Chondrocyte (in vitro differentiated cells): ENCODE measurements at regions not wholly inside any gene's neighbourhood (a gene's known extent, or its start where the extent isn't known, plus 50 kb on each side); places are given as distances from the start of the nearest gene placed in this dataset.

Experiments used
- DNase-seq: peaks from one replicate; pipeline ENCODE4 v3.0.0; 2021; ENCODE audit warnings: mixed read lengths, low spot score
- H3K27ac Mint-ChIP-seq: one replicate; pipeline ENCODE4 v1.8.0; 2021; ENCODE audit warnings: mild to moderate bottlenecking, moderate library complexity, mixed read lengths; ENCODE audit not compliant: unreplicated experiment
- H3K27me3 Mint-ChIP-seq: 2 replicates; pipeline ENCODE4 v1.8.0; 2021; ENCODE audit warnings: low read depth, mixed read lengths
- H3K36me3 Mint-ChIP-seq: 2 replicates; pipeline ENCODE4 v1.8.0; 2021; ENCODE audit warnings: low read depth, mixed read lengths
- H3K4me1 Mint-ChIP-seq: 2 replicates; pipeline ENCODE4 v1.8.0; 2021; ENCODE audit warnings: low read depth, mild to moderate bottlenecking, mixed read lengths
- H3K4me3 Mint-ChIP-seq: one replicate; pipeline ENCODE4 v1.8.0; 2021; ENCODE audit warnings: mild to moderate bottlenecking, moderate library complexity, mixed read lengths; ENCODE audit not compliant: unreplicated experiment
- H3K9me3 Mint-ChIP-seq: 2 replicates; pipeline ENCODE4 v1.8.0; 2021; ENCODE audit warnings: low read depth, mixed read lengths
- TF ChIP-seq, protein P1 (sequence below): fragments of 200-600 bp; sonication (generic); IDR thresholded peaks from 2 replicates; pipeline ENCODE4 v1.5.0; 2021; ENCODE audit warnings: antibody characterized with exemption, mild to moderate bottlenecking, moderate library complexity

DNA sequence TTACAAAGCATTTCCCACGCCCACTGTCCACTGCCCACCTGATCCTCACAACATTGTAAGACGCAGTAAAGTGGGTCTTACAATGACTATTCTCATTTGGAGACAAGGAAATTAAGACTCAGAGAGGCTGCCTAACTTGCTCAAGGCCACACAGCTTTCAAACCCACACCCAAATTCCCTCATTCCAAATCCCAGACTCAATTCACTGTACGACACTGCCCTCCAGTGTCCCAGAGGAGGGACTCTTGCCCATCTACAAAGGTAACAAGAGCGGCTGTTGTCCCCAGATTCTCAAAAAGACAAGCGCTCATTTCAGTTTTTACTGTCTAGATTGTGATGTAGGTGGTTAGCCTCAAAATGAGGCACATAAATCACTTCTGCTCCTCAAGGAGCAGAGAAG is 184.6 kb downstream of the ACTL7B start:
- no peak overlapping the region for H3K27ac Mint-ChIP-seq
- peaks cover 12% of the 10 kb centered on the region for H3K27me3 Mint-ChIP-seq
- no peaks in the 10 kb centered on the region for H3K9me3 Mint-ChIP-seq
- H3K36me3 Mint-ChIP-seq: no peaks in the 10 kb centered on the region
- H3K4me3 Mint-ChIP-seq: no peak overlapping the region
- no peak for DNase-seq
- H3K4me1 Mint-ChIP-seq: peaks cover 11% of the 10 kb centered on the region
- TF ChIP-seq, protein P1, sequence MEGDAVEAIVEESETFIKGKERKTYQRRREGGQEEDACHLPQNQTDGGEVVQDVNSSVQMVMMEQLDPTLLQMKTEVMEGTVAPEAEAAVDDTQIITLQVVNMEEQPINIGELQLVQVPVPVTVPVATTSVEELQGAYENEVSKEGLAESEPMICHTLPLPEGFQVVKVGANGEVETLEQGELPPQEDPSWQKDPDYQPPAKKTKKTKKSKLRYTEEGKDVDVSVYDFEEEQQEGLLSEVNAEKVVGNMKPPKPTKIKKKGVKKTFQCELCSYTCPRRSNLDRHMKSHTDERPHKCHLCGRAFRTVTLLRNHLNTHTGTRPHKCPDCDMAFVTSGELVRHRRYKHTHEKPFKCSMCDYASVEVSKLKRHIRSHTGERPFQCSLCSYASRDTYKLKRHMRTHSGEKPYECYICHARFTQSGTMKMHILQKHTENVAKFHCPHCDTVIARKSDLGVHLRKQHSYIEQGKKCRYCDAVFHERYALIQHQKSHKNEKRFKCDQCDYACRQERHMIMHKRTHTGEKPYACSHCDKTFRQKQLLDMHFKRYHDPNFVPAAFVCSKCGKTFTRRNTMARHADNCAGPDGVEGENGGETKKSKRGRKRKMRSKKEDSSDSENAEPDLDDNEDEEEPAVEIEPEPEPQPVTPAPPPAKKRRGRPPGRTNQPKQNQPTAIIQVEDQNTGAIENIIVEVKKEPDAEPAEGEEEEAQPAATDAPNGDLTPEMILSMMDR: peak; percentile 75

DNA sequence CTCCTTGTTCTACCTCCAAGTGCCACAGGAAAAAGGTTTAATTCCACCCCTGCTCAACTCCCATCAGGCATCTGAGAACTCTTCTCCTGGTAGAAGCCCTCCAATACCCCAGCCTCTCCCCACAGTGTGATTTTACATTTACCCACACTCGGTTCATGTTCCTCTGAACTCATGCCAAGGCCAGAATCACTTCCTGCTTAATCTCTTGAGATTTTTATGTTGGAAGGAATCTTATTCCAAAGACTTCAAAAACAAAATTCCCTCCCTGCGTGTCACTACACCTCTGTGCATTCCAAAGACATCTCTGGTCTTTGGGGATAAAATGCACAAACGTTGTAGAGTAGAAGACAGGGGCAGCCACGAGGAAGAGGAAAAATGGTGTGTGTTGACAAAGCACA is 186.8 kb downstream of the ACTL7B start:
- H3K27me3 Mint-ChIP-seq: peaks cover 9% of the 10 kb centered on the region
- TF ChIP-seq, protein P1: no peak
- no peaks in the 10 kb centered on the region for H3K36me3 Mint-ChIP-seq
- H3K9me3 Mint-ChIP-seq: no peaks in the 10 kb centered on the region
- no peak for DNase-seq
- no peak overlapping the region for H3K27ac Mint-ChIP-seq
- H3K4me3 Mint-ChIP-seq: no peak overlapping the region
- peaks cover 11% of the 10 kb centered on the region for H3K4me1 Mint-ChIP-seq

DNA sequence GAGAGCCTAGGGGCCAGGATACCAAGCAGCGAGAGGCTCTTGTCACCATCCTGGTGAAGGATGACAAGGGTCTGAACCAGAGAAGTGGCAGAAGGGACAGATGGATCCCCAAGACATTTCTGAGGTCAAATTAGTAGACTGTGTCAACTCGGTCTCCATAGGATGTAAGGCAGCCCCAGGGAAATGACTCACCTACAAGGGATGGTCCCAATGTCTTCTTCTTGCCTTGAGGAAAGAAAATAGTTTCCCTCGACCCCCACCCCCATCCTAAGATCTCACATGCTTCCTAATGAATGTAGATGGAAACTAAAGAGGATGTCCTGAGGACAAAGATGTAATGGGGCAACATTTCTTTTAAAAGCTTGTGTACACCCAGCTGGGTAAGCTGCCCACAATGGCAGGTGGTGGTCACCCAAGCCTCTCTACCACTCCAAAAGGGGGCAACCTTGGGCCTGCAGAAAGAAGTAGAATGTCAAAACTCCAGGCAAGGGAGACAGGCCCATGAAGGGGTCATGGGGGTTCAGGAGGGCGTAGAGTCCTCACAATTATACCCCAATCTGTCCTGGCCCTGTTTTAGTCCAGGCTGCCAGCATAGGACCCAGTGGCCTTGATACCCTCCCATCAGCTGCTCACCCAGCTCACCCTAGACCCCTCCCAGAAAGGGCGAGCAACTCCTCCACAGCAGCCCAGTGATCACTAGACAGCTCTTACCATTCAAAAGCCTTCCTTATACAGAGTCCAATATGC is 187.4 kb downstream of the ACTL7B start:
- no peaks in the 10 kb centered on the region for H3K9me3 Mint-ChIP-seq
- H3K36me3 Mint-ChIP-seq: no peaks in the 10 kb centered on the region
- no peak overlapping the region for H3K27ac Mint-ChIP-seq
- DNase-seq: no peak
- H3K4me1 Mint-ChIP-seq: peaks cover 11% of the 10 kb centered on the region
- H3K27me3 Mint-ChIP-seq: peaks cover 11% of the 10 kb centered on the region
- H3K4me3 Mint-ChIP-seq: no peak overlapping the region
- TF ChIP-seq, protein P1: no peak

DNA sequence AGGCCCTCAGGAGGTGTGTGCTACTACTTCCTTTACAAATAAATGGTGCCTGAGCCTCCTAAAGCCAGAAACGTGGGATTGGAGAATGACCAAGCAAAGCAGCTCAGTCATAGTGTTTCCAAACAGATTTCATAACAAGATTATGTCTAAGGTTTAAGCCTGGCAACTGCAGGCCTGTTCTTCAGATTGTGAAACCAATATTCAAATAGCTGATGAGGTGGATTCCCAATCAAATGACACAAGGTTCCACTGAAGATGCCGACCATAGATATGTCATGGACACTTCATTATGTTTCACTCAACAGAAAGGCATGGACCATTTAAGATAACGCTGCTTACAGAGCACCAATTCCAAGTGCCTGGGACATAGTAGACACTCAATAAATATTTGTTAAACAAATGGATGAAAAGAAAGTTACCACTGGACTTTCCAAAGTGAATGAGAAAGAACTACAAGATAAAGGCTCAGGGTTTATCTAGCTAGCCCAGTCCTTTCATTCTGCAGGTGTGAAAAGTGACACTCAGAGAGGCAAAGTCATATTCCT is 189.5 kb downstream of the ACTL7B start:
- DNase-seq: no peak
- no peak overlapping the region for H3K4me3 Mint-ChIP-seq
- peaks cover 4% of the 10 kb centered on the region for H3K4me1 Mint-ChIP-seq
- no peak overlapping the region for H3K27ac Mint-ChIP-seq
- H3K27me3 Mint-ChIP-seq: peaks cover 7% of the 10 kb centered on the region
- TF ChIP-seq, protein P1: no peak
- no peaks in the 10 kb centered on the region for H3K36me3 Mint-ChIP-seq
- peaks cover 3% of the 10 kb centered on the region for H3K9me3 Mint-ChIP-seq

DNA sequence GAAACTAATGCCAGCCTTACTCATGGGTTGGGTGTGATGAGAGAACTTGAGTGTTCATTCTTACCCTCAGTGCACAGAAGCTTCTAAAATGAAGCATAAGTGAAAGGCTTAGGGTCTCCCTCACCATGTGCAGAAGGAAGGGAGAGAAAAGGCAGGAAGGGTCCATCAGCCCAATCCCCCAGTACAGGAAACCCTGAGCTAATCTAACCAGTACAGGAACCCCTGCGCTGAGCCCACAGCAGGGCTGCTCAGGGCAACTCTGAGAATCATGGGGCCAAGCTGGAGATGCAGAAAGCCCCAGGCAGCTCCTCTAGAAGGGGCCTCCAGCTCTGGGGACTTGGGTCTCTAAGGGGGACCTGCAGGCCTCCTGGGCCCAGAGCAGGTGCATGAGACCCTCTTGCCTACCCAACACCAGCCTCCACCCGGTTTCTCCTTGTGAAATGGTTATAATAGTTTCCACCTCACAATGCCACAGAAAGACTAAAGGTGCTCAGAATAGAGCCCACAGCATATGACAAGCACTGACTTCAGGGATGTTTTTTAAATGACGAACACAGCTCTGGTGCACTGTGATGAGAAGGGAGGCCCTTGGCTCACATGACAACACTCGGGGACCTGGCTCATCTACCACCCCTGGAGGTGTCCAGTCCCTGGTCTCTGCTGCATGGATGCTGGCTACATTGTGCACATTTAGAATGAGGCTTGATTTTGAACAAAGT is 190.1 kb downstream of the ACTL7B start:
- Mint-ChIP-seq H3K27me3 (peaks cover 7% of the 10 kb centered on the region), H3K4me1 (peaks cover 4% of the 10 kb centered on the region), H3K27ac (no peak overlapping the region), H3K9me3 (peaks cover 6% of the 10 kb centered on the region), H3K4me3 (no peak overlapping the region), H3K36me3 (no peaks in the 10 kb centered on the region)
- TF ChIP-seq, protein P1: no peak
- no peak for DNase-seq
